ENCODE measurements at regions not wholly inside any gene's neighbourhood (a gene's known extent, or its start where the extent isn't known, plus 50 kb on each side); places are given as distances from the start of the nearest gene placed in this dataset.

GRCh38 chr18:37619964-37620363 lies 54.4 kb upstream of the CELF4 start:
- no peak overlapping the region for H3K4me3 ChIP-seq (replicated peaks in 1 of 3; ENCODE audit: insufficient read depth in 1 of 3, low read depth in 1 of 3, low read length in 3 of 3)
- no peak overlapping the region for H3K4me2 ChIP-seq (ENCODE audit: insufficient read depth, low read length)
- no peak for DNase-seq (ENCODE audit: low read depth, low spot score)
- no peaks in the 10 kb centered on the region for H3K27me3 ChIP-seq (ENCODE audit: control insufficient read depth in 2 of 2, insufficient read depth in 2 of 2, low read length in 2 of 2)
- H3K9ac ChIP-seq (replicated peaks; ENCODE audit: extremely low read depth, insufficient read depth, low read length) = no peak overlapping the region
- H2AFZ ChIP-seq (ENCODE audit: low read depth, low read length) = no peak overlapping the region
- peaks cover 6% of the 10 kb centered on the region for H3K9me3 ChIP-seq (replicated peaks; ENCODE audit: control insufficient read depth, insufficient read depth, low read length)
- intact Hi-C loops (cut with micrococcal nuclease) = no loop called here
- H3K79me2 ChIP-seq (ENCODE audit: control insufficient read depth, insufficient read depth, low read length) = no peaks in the 10 kb centered on the region
- H3K36me3 ChIP-seq (ENCODE audit: control insufficient read depth in 2 of 2, extremely low read depth in 1 of 2, insufficient read depth in 2 of 2, low read length in 2 of 2) = no peaks in the 10 kb centered on the region
- no peak for FAIRE-seq
- H3K4me1 ChIP-seq (ENCODE audit: control insufficient read depth, extremely low read depth, insufficient read depth, low read length) = no peaks in the 10 kb centered on the region
- dilution Hi-C loops (cut with MboI; ENCODE audit: extremely low pct_ligation_motif_present, low sequenced_read_pairs) = no loop called here
- POLR2A ChIA-PET = no interaction called here
- no peak overlapping the region for H3K27ac ChIP-seq (ENCODE audit: insufficient read depth, low read depth, low read length)
- no TSS peak for BruUV-seq (replicated peaks)
- H4K20me1 ChIP-seq (replicated peaks; ENCODE audit: control insufficient read depth, extremely low read depth, insufficient read depth, low read length) = no peaks in the 10 kb centered on the region
- TF ChIP-seq POLR2AphosphoS5 (IDR thresholded peaks at IDR 0.05; ENCODE audit: insufficient read depth, low read depth, low read length) (no peak), CTCF (IDR thresholded peaks at IDR 0.05; ENCODE audit: extremely low read depth in 1 of 2, insufficient read depth in 1 of 2, low read depth in 1 of 2, low read length in 2 of 2) (no peak), POLR2A (IDR thresholded peaks at IDR 0.05; ENCODE audit: low read depth, low read length) (no peak), MAX (IDR thresholded peaks at IDR 0.05; ENCODE audit: insufficient read depth, insufficient read length) (no peak), GATA2 (IDR thresholded peaks at IDR 0.05; ENCODE audit: insufficient read depth, insufficient read length, low read depth, low read length) (no peak), FOS (IDR thresholded peaks at IDR 0.05; ENCODE audit: borderline replicate concordance, insufficient read depth, low read length) (no peak), MYC (IDR thresholded peaks at IDR 0.05; ENCODE audit: low read depth, low read length) (no peak), JUN (IDR thresholded peaks at IDR 0.05; ENCODE audit: borderline replicate concordance, insufficient read depth, insufficient read length, low read depth) (no peak), EZH2 (IDR thresholded peaks at IDR 0.05; ENCODE audit: borderline replicate concordance, low read depth, low read length, severe bottlenecking) (no peak)
- CTCF ChIA-PET = interaction anchor here (0.7 kb wide), 1 partner anchor 14 kb away, joined by 3 read pairs; no protein-coding TSS in a partner anchor
- no peaks in the 10 kb centered on the region for H3K9me1 ChIP-seq (replicated peaks; ENCODE audit: control insufficient read depth, extremely low read depth, insufficient read depth, low read length)

Data from endothelial cell of umbilical vein (primary cell).